Esophagus squamous epithelium (tissue), 4 donors: ENCODE measurements at regions not wholly inside any gene's neighbourhood (a gene's known extent, or its start where the extent isn't known, plus 50 kb on each side); places are given as distances from the start of the nearest gene placed in this dataset.

Experiments used
- CTCF ChIP-seq, 6 experiments: fragments of 450-650 bp in 4 of 6; fragments of 200-600 bp in 2 of 6; sonication (generic) in 2 of 6; IDR thresholded peaks; one replicate each; pipeline ENCODE4 v1.5.1; 2016 to 2019; ENCODE audit warnings: antibody characterized with exemption in 6 of 6, mild to moderate bottlenecking in 4 of 6, moderate library complexity in 4 of 6
- POLR2A ChIP-seq, 4 donors: fragments of 450-650 bp; IDR thresholded peaks; one replicate each; pipeline ENCODE4 v1.6.1; 2017; ENCODE audit warnings: antibody characterized with exemption in 4 of 4, mild to moderate bottlenecking in 4 of 4, moderate library complexity in 3 of 4

DNA sequence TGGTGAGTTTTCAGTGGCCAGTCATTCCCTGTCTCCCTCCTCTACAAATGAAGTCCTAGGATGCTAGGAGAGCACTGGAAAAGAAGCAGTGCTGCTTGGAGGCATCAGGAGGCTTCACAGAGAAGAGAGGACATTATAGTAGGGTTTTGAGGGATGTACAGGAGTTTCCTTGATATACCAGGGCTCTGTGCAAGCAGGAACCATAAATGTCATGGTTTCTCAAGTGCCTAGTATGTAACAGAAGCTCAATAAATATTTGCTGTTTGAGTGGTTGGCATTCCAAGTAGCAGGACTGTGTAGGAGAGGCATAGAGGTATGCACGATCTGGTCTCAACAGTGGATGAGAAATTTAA lies 133.5 kb upstream of the WNT4 start:
- TF ChIP-seq CTCF (IDR thresholded peaks at IDR 0.05), result no peak
- no peak for TF ChIP-seq POLR2A (IDR thresholded peaks at IDR 0.05)
